Fibroblast of villous mesenchyme (primary cell): ENCODE measurements at regions not wholly inside any gene's neighbourhood (a gene's known extent, or its start where the extent isn't known, plus 50 kb on each side); places are given as distances from the start of the nearest gene placed in this dataset.

Experiments
- DNase-seq: peaks from one replicate; pipeline ENCODE4 v3.0.0-alpha.2; 2010; ENCODE audit warnings: low read depth
- H3K4me3 ChIP-seq: 2 replicates; pipeline ENCODE4 v1.5.1; 2011; ENCODE audit warnings: low read depth, mild to moderate bottlenecking, low read length
- CTCF ChIP-seq: IDR thresholded peaks from 2 replicates; pipeline ENCODE4 v1.5.1; 2012; ENCODE audit warnings: low read depth, mild to moderate bottlenecking, low read length; ENCODE audit not compliant: insufficient read depth

- TF ChIP-seq CTCF = no peak
- DNase-seq = no peak
- no peak overlapping the region for H3K4me3 ChIP-seq
Measured at GRCh38 chr20:20896606-20897005, 184.2 kb upstream of the RALGAPA2 start.

- DNase-seq = no peak
- H3K4me3 ChIP-seq = no peak overlapping the region
- no peak for TF ChIP-seq CTCF
Measured at GRCh38 chr20:20895537-20895936, 183.1 kb upstream of the RALGAPA2 start.

GRCh38 chr20:20894753-20895152 lies 182.3 kb upstream of the RALGAPA2 start:
- DNase-seq = no peak
- H3K4me3 ChIP-seq = no peak overlapping the region
- TF ChIP-seq CTCF = no peak

- TF ChIP-seq CTCF = no peak
- no peak for DNase-seq
- H3K4me3 ChIP-seq = no peak overlapping the region
Measured at GRCh38 chr20:20894280-20894679, 181.8 kb upstream of the RALGAPA2 start.

GRCh38 chr20:20892328-20892727 lies 179.9 kb upstream of the RALGAPA2 start:
- TF ChIP-seq CTCF = no peak
- no peak for DNase-seq
- H3K4me3 ChIP-seq = no peak overlapping the region

- TF ChIP-seq CTCF = no peak
Measured at GRCh38 chr20:20890751-20891150, 178.3 kb upstream of the RALGAPA2 start.

GRCh38 chr20:20888936-20889335 lies 176.5 kb upstream of the RALGAPA2 start:
- TF ChIP-seq CTCF = no peak
- H3K4me3 ChIP-seq = no peak overlapping the region
- no peak for DNase-seq

More at GRCh38 chr20:20890751-20891150, 178.3 kb upstream of the RALGAPA2 start:
- no peak overlapping the region for H3K4me3 ChIP-seq
- DNase-seq = no peak
